ENCODE measurements at regions not wholly inside any gene's neighbourhood (a gene's known extent, or its start where the extent isn't known, plus 50 kb on each side); places are given as distances from the start of the nearest gene placed in this dataset.
"Not testable (repeated sequence)": the region's sequence is repeated elsewhere in the genome, so short reads cannot be mapped to it uniquely, and the experiment has no call there.

GRCh38 chr4:28842271-28842670, 1877.9 kb upstream of the PCDH7 start:
- Histone ChIP-seq H3K27ac (replicated peaks in 1 of 4) (no peak overlapping the region), H3K4me3 (no peak overlapping the region), H3K9me3 (no peaks in the 10 kb centered on the region), H3K36me3 (no peaks in the 10 kb centered on the region), H3K27me3 (no peaks in the 10 kb centered on the region), H3K4me1 (no peaks in the 10 kb centered on the region)
- 66% methylated on average over 6 of the region's 6 CpGs for WGBS
- TF ChIP-seq POLR2A (IDR thresholded peaks at IDR 0.05; ENCODE audit: low read depth) (no peak), CTCF (IDR thresholded peaks at IDR 0.05) (no peak), POLR2AphosphoS5 (IDR thresholded peaks at IDR 0.05) (no peak)
- no peak for DNase-seq (ENCODE audit: extremely low spot score)
- intact Hi-C loops (cut with DNase I): no loop called here

GRCh38 chr4:28845158-28845557, 1875.0 kb upstream of the PCDH7 start:
- Histone ChIP-seq H3K4me1 (no peaks in the 10 kb centered on the region), H3K9me3 (no peaks in the 10 kb centered on the region), H3K4me3 (no peak overlapping the region), H3K27ac (replicated peaks in 1 of 4) (no peak overlapping the region), H3K36me3 (no peaks in the 10 kb centered on the region), H3K27me3 (no peaks in the 10 kb centered on the region)
- intact Hi-C loops (cut with DNase I): no loop called here
- DNase-seq (ENCODE audit: extremely low spot score): no peak
- no peak for TF ChIP-seq CTCF (IDR thresholded peaks at IDR 0.05)
- TF ChIP-seq POLR2AphosphoS5 (IDR thresholded peaks at IDR 0.05): no peak
- no peak for TF ChIP-seq POLR2A (IDR thresholded peaks at IDR 0.05; ENCODE audit: low read depth)
- TF ChIP-seq EP300 (IDR thresholded peaks at IDR 0.05): no peak

GRCh38 chr4:28857028-28857427, 1863.1 kb upstream of the PCDH7 start:
- WGBS: 85% methylated on average over 4 of the region's 7 CpGs
- H3K27ac ChIP-seq (replicated peaks in 1 of 4); H3K4me3 ChIP-seq; H3K36me3 ChIP-seq; DNase-seq (ENCODE audit: extremely low spot score); intact Hi-C loops (cut with DNase I); H3K4me1 ChIP-seq; H3K27me3 ChIP-seq: not testable (repeated sequence)
- H3K9me3 ChIP-seq: peaks cover 0 to 12% (median 0%) of the 10 kb centered on the region in 4 donors

GRCh38 chr4:28868841-28869240, 1851.3 kb upstream of the PCDH7 start:
- no peaks in the 10 kb centered on the region for H3K4me1 ChIP-seq
- no peaks in the 10 kb centered on the region for H3K27me3 ChIP-seq
- no peak overlapping the region for H3K4me3 ChIP-seq
- DNase-seq (ENCODE audit: extremely low spot score): no peak
- H3K27ac ChIP-seq (replicated peaks in 1 of 4): no peak overlapping the region
- TF ChIP-seq POLR2AphosphoS5 (IDR thresholded peaks at IDR 0.05): no peak
- TF ChIP-seq POLR2A (IDR thresholded peaks at IDR 0.05; ENCODE audit: low read depth): no peak
- TF ChIP-seq CTCF (IDR thresholded peaks at IDR 0.05): no peak
- no peak for TF ChIP-seq EP300 (IDR thresholded peaks at IDR 0.05)
- no peaks in the 10 kb centered on the region for H3K36me3 ChIP-seq
- intact Hi-C loops (cut with DNase I): no loop called here
- WGBS: 67% methylated on average over 4 of the region's 4 CpGs
- no peaks in the 10 kb centered on the region for H3K9me3 ChIP-seq

- Histone ChIP-seq H3K9me3 (no peaks in the 10 kb centered on the region), H3K36me3 (no peaks in the 10 kb centered on the region), H3K27me3 (no peaks in the 10 kb centered on the region), H3K27ac (replicated peaks in 1 of 4) (no peak overlapping the region), H3K4me3 (no peak overlapping the region), H3K4me1 (no peaks in the 10 kb centered on the region)
- intact Hi-C loops (cut with DNase I): no loop called here
- 67% methylated on average over 5 of the region's 5 CpGs for WGBS
- TF ChIP-seq CTCF (IDR thresholded peaks at IDR 0.05): no peak
- TF ChIP-seq EP300 (IDR thresholded peaks at IDR 0.05): no peak
- no peak for TF ChIP-seq POLR2A (IDR thresholded peaks at IDR 0.05; ENCODE audit: low read depth)
- no peak for TF ChIP-seq POLR2AphosphoS5 (IDR thresholded peaks at IDR 0.05)
- no peak for DNase-seq (ENCODE audit: extremely low spot score)
Measured at GRCh38 chr4:28879178-28879577, 1841.0 kb upstream of the PCDH7 start.

All from esophagus muscularis mucosa (tissue), 4 donors.